ENCODE measurements at regions not wholly inside any gene's neighbourhood (a gene's known extent, or its start where the extent isn't known, plus 50 kb on each side); places are given as distances from the start of the nearest gene placed in this dataset.

GRCh38 chr5:38013107-38013506, 173.3 kb upstream of the GDNF start:
- TF ChIP-seq CTCF (conservative IDR thresholded peaks at IDR 0.05; ENCODE audit: low read depth, low read length) (no peak), MAFK (IDR thresholded peaks at IDR 0.05; ENCODE audit: low read depth, low read length) (no peak), USF2 (IDR thresholded peaks at IDR 0.05; ENCODE audit: low read depth, low read length) (no peak), CHD1 (IDR thresholded peaks at IDR 0.05; ENCODE audit: low read depth, low read length) (no peak), SMC3 (IDR thresholded peaks at IDR 0.05; ENCODE audit: low read depth, low read length) (no peak), RFX5 (IDR thresholded peaks at IDR 0.05; ENCODE audit: low read depth, low read length) (no peak)
- ChIA-PET POLR2A (ENCODE audit: unreplicated experiment) (no interaction called here), CTCF (no interaction called here)
- Histone ChIP-seq H3K4me2 (ENCODE audit: low read depth, low read length) (no peak overlapping the region), H3K9ac (ENCODE audit: low read depth, low read length) (no peak overlapping the region), H4K91ac (ENCODE audit: insufficient read depth, low read depth, low read length) (no peak overlapping the region), H3K18ac (ENCODE audit: low read depth, low read length) (no peak overlapping the region), H2BK15ac (ENCODE audit: low read depth, low read length) (no peak overlapping the region), H4K8ac (ENCODE audit: low read depth in 2 of 2, low read length in 2 of 2) (no peak overlapping the region), H3K36me3 (ENCODE audit: control insufficient read depth, insufficient read depth, low read length) (no peaks in the 10 kb centered on the region), H2AFZ (replicated peaks; ENCODE audit: low read length, poor library complexity) (no peak overlapping the region), H2AK9ac (replicated peaks; ENCODE audit: low read depth, low read length, poor library complexity) (no peak overlapping the region), H4K20me1 (ENCODE audit: insufficient read depth, low read length) (no peaks in the 10 kb centered on the region), H3K56ac (ENCODE audit: extremely low read depth, insufficient read depth, low read length) (no peak overlapping the region), H2BK5ac (ENCODE audit: low read depth, low read length, poor library complexity, severe bottlenecking) (no peak overlapping the region), H3K79me1 (ENCODE audit: low read depth in 1 of 2, low read length in 2 of 2) (no peaks in the 10 kb centered on the region), H4K5ac (ENCODE audit: low read depth, low read length) (no peak overlapping the region), H3K4ac (ENCODE audit: low read depth, low read length) (no peak overlapping the region), H2AK5ac (ENCODE audit: low read depth, low read length) (no peak overlapping the region), H2BK20ac (ENCODE audit: low read depth, low read length) (no peak overlapping the region), H3K14ac (replicated peaks; ENCODE audit: low read depth, low read length) (no peak overlapping the region), H3K23ac (ENCODE audit: low read depth, low read length) (no peak overlapping the region), H2BK120ac (ENCODE audit: low read depth, low read length) (no peak overlapping the region), H3K4me3 (ENCODE audit: insufficient read depth, low read depth, low read length) (no peak overlapping the region), H3K4me1 (ENCODE audit: control insufficient read depth, insufficient read depth, low read length) (no peaks in the 10 kb centered on the region), H3K9me3 (ENCODE audit: control insufficient read depth, insufficient read depth, low read length) (no peaks in the 10 kb centered on the region), H3K27me3 (ENCODE audit: control insufficient read depth, insufficient read depth, low read length) (peaks cover 19% of the 10 kb centered on the region), H3K27ac (ENCODE audit: insufficient read depth, low read length) (no peak overlapping the region), H3K9me1 (ENCODE audit: insufficient read depth, low read length) (no peaks in the 10 kb centered on the region)
- DNase-seq (no peak), ATAC-seq (ENCODE audit: low read depth) (no peak)
- intact Hi-C loops (cut with micrococcal nuclease) (no loop called here), dilution Hi-C loops (cut with HindIII; ENCODE audit: low sequenced_read_pairs, unreplicated experiment) (no loop called here), in situ Hi-C loops (cut with MboI; ENCODE audit: low sequenced_read_pairs) (no loop called here)
- no CpG with 5 or more reads among the region's 3 CpGs for WGBS, 2 experiments (ENCODE audit: extremely low coverage in 2 of 2, insufficient read length in 1 of 2)
- BruUV-seq (replicated peaks) = no TSS peak
